ENCODE measurements at regions not wholly inside any gene's neighbourhood (a gene's known extent, or its start where the extent isn't known, plus 50 kb on each side); places are given as distances from the start of the nearest gene placed in this dataset.

GRCh38 chr17:79457889-79458288, 153.0 kb downstream of the RBFOX3 start:
- no peak for ATAC-seq
- H3K27me3 Mint-ChIP-seq: no peaks in the 10 kb centered on the region
- H3K36me3 Mint-ChIP-seq (ENCODE audit: low read depth): no peaks in the 10 kb centered on the region
- H3K9me3 Mint-ChIP-seq: no peaks in the 10 kb centered on the region
- ChIA-PET POLR2A (interaction anchor here (0.6 kb wide), 2 partner anchors 46 to 172 kb away, joined by 3 read pairs; no protein-coding TSS in a partner anchor), CTCF (no interaction called here)
- intact Hi-C loops (cut with micrococcal nuclease): no loop called here
- no peak for DNase-seq
- no peak for TF ChIP-seq CTCF (IDR thresholded peaks at IDR 0.05)
- no peak overlapping the region for H3K27ac Mint-ChIP-seq
- H3K4me3 Mint-ChIP-seq: no peak overlapping the region
- no peaks in the 10 kb centered on the region for H3K4me1 Mint-ChIP-seq (ENCODE audit: low read depth)

GRCh38 chr17:79457376-79457775, 153.5 kb downstream of the RBFOX3 start:
- Mint-ChIP-seq H3K27me3 (no peaks in the 10 kb centered on the region), H3K4me3 (no peak overlapping the region), H3K9me3 (no peaks in the 10 kb centered on the region), H3K27ac (no peak overlapping the region), H3K36me3 (ENCODE audit: low read depth) (no peaks in the 10 kb centered on the region), H3K4me1 (ENCODE audit: low read depth) (no peaks in the 10 kb centered on the region)
- CTCF ChIA-PET: no interaction called here
- no peak for ATAC-seq
- intact Hi-C loops (cut with micrococcal nuclease): no loop called here
- POLR2A ChIA-PET: no interaction called here
- no peak for DNase-seq
- no peak for TF ChIP-seq CTCF (IDR thresholded peaks at IDR 0.05)

- ChIA-PET CTCF (no interaction called here), POLR2A (no interaction called here)
- H3K27me3 Mint-ChIP-seq: no peaks in the 10 kb centered on the region
- H3K4me1 Mint-ChIP-seq (ENCODE audit: low read depth): no peaks in the 10 kb centered on the region
- TF ChIP-seq CTCF (IDR thresholded peaks at IDR 0.05): no peak
- no peaks in the 10 kb centered on the region for H3K36me3 Mint-ChIP-seq (ENCODE audit: low read depth)
- no peak overlapping the region for H3K27ac Mint-ChIP-seq
- no peaks in the 10 kb centered on the region for H3K9me3 Mint-ChIP-seq
- H3K4me3 Mint-ChIP-seq: no peak overlapping the region
- intact Hi-C loops (cut with micrococcal nuclease): no loop called here
- no peak for DNase-seq
- no peak for ATAC-seq
Measured at GRCh38 chr17:79455636-79456035, 155.2 kb downstream of the RBFOX3 start.

GRCh38 chr17:79454826-79455225, 156.0 kb downstream of the RBFOX3 start:
- TF ChIP-seq CTCF (IDR thresholded peaks at IDR 0.05): no peak
- CTCF ChIA-PET: no interaction called here
- no peaks in the 10 kb centered on the region for H3K9me3 Mint-ChIP-seq
- DNase-seq (no peak), ATAC-seq (no peak)
- POLR2A ChIA-PET: no interaction called here
- H3K4me3 Mint-ChIP-seq: no peak overlapping the region
- no peaks in the 10 kb centered on the region for H3K36me3 Mint-ChIP-seq (ENCODE audit: low read depth)
- no peak overlapping the region for H3K27ac Mint-ChIP-seq
- H3K27me3 Mint-ChIP-seq: no peaks in the 10 kb centered on the region
- intact Hi-C loops (cut with micrococcal nuclease): no loop called here
- no peaks in the 10 kb centered on the region for H3K4me1 Mint-ChIP-seq (ENCODE audit: low read depth)

- Mint-ChIP-seq H3K36me3 (ENCODE audit: low read depth) (no peaks in the 10 kb centered on the region), H3K27ac (no peak overlapping the region), H3K4me1 (ENCODE audit: low read depth) (no peaks in the 10 kb centered on the region), H3K9me3 (no peaks in the 10 kb centered on the region), H3K27me3 (no peaks in the 10 kb centered on the region), H3K4me3 (no peak overlapping the region)
- POLR2A ChIA-PET: no interaction called here
- no peak for DNase-seq
- intact Hi-C loops (cut with micrococcal nuclease): no loop called here
- no peak for TF ChIP-seq CTCF (IDR thresholded peaks at IDR 0.05)
- ATAC-seq: no peak
- CTCF ChIA-PET: no interaction called here
Measured at GRCh38 chr17:79453481-79453880, 157.4 kb downstream of the RBFOX3 start.
